Spleen (tissue), 7 donors: ENCODE measurements at regions not wholly inside any gene's neighbourhood (a gene's known extent, or its start where the extent isn't known, plus 50 kb on each side); places are given as distances from the start of the nearest gene placed in this dataset.

Experiments
- POLR2A ChIP-seq, 3 donors: fragments of 450-650 bp; IDR thresholded peaks; one replicate each; pipeline ENCODE4 v1.5.1; 2017; ENCODE audit warnings: antibody characterized with exemption in 3 of 3, mild to moderate bottlenecking in 1 of 3
- POLR2AphosphoS5 ChIP-seq, 3 donors: sonication (generic); formaldehyde crosslinking; IDR thresholded peaks; one replicate each; pipeline ENCODE4 v1.5.1; 2017; ENCODE audit warnings: antibody characterized with exemption in 3 of 3
- TF ChIP-seq, protein P1 (sequence below), 11 experiments: fragments of 200-600 bp in 7 of 11; fragments of 450-650 bp in 4 of 11; sonication (generic) in 4 of 11; IDR thresholded peaks in 8 of 11; conservative IDR thresholded peaks in 3 of 11; 1 replicate in 7 of 11; 2 replicates in 4 of 11; pipeline versions ENCODE4 v1.4.0 to v1.8.0; 2016 to 2021; ENCODE audit warnings: antibody characterized with exemption in 11 of 11, inconsistent platforms in 4 of 11, mild to moderate bottlenecking in 1 of 11
- donor health status: DM: no; HTN: no; CAD: no; lungs with moderate emphysema.
- donor health status: DM: no; HTN: no; CAD: no.
- donor health status: DM: no; HTN: no; CAD: no.

DNA sequence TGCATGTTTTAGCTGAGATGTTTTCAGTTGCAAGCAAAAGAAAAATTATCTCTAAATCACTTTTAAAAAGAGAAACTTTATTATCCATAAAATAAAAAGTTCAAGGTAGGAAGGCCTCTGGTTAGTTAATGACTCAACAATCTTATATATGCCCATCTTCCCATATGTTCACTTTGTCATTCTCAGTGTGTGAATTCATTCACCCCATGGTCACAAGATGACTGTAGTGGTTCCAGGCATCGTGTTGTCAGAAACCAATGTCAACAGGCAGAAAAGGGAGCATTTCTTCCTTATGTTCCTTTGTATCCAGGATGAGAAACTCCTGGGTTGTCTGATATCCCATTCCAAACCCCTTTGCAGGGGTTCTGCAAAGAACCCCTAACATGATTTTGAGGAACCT is 119.9 kb upstream of the RAP2B start:
- TF ChIP-seq POLR2A (IDR thresholded peaks at IDR 0.05): no peak
- TF ChIP-seq POLR2AphosphoS5 (IDR thresholded peaks at IDR 0.05): no peak
- TF ChIP-seq, protein P1, sequence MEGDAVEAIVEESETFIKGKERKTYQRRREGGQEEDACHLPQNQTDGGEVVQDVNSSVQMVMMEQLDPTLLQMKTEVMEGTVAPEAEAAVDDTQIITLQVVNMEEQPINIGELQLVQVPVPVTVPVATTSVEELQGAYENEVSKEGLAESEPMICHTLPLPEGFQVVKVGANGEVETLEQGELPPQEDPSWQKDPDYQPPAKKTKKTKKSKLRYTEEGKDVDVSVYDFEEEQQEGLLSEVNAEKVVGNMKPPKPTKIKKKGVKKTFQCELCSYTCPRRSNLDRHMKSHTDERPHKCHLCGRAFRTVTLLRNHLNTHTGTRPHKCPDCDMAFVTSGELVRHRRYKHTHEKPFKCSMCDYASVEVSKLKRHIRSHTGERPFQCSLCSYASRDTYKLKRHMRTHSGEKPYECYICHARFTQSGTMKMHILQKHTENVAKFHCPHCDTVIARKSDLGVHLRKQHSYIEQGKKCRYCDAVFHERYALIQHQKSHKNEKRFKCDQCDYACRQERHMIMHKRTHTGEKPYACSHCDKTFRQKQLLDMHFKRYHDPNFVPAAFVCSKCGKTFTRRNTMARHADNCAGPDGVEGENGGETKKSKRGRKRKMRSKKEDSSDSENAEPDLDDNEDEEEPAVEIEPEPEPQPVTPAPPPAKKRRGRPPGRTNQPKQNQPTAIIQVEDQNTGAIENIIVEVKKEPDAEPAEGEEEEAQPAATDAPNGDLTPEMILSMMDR (IDR thresholded peaks at IDR 0.05 in 8 of 11, conservative IDR thresholded peaks at IDR 0.05 in 3 of 11): no peak
